OCI-LY7 (cell line): ENCODE measurements at regions not wholly inside any gene's neighbourhood (a gene's known extent, or its start where the extent isn't known, plus 50 kb on each side); places are given as distances from the start of the nearest gene placed in this dataset.

Experiments used
- BruUV-seq: library from RNA; stranded (reverse); fragments of 400-500 nt; replicated peaks from 2 replicates; lab custom pipeline; 2021; lab: Mats Ljungman, UMichigan
- CTCF ChIA-PET: fragments of 300-600 bp; sonication (Branson Sonifier 250); formaldehyde crosslinking; loops from one replicate; lab custom pipeline; 2022; ENCODE audit warnings: antibody characterized with exemption; ENCODE audit not compliant: unreplicated experiment; lab: Charles Lee
- POLR2A ChIA-PET: fragments of 300-600 bp; sonication (Branson Sonifier 250); formaldehyde crosslinking; loops from one replicate; lab custom pipeline; 2022; ENCODE audit warnings: antibody characterized with exemption; lab: Charles Lee
- DNase-seq: peaks from one replicate; pipeline ENCODE4 v3.0.0-alpha.2; 2015; ENCODE audit warnings: low spot score
- H2AFZ ChIP-seq: fragments of 200-600 bp; sonication (generic), shearing (Covaris generic); 2 replicates; pipeline ENCODE4 v1.6.1; 2014; ENCODE audit warnings: mild to moderate bottlenecking, antibody characterized with exemption, low read length, moderate library complexity
- H3K27ac ChIP-seq: fragments of 200-600 bp; sonication (generic); 2 replicates; pipeline ENCODE4 v1.5.1; 2014; ENCODE audit warnings: mixed run types, low read depth, mild to moderate bottlenecking, moderate library complexity, low read length, inconsistent platforms; ENCODE audit not compliant: poor library complexity, severe bottlenecking
- H3K36me3 ChIP-seq: fragments of 200-600 bp; sonication (generic); 2 replicates; pipeline ENCODE4 v1.6.1; 2014; ENCODE audit warnings: mild to moderate bottlenecking, antibody characterized with exemption, low read length, moderate library complexity, mixed read lengths; ENCODE audit not compliant: insufficient read depth
- H3K4me1 ChIP-seq: fragments of 200-600 bp; sonication (generic); 2 replicates; pipeline ENCODE4 v1.5.1; 2014; ENCODE audit warnings: mild to moderate bottlenecking, low read length; ENCODE audit not compliant: insufficient read depth, poor library complexity, severe bottlenecking
- H3K4me2 ChIP-seq: fragments of 200-600 bp; sonication (generic); 2 replicates; pipeline ENCODE4 v1.6.1; 2014; ENCODE audit warnings: mild to moderate bottlenecking, low read length
- H3K4me3 ChIP-seq: fragments of 200-600 bp; sonication (generic); 2 replicates; pipeline ENCODE4 v1.5.1; 2014; ENCODE audit warnings: mild to moderate bottlenecking, low read depth, low read length; ENCODE audit not compliant: poor library complexity, severe bottlenecking
- H3K79me2 ChIP-seq: fragments of 200-600 bp; sonication (generic); 2 replicates; pipeline ENCODE4 v1.6.1; 2016; ENCODE audit warnings: low read depth, mild to moderate bottlenecking, low read length, moderate library complexity, mixed read lengths; ENCODE audit not compliant: insufficient read depth
- H3K9me2 ChIP-seq: fragments of 200-600 bp; sonication (generic); 2 replicates; pipeline ENCODE4 v1.6.1; 2016; ENCODE audit warnings: mild to moderate bottlenecking, low read length, mixed read lengths; ENCODE audit not compliant: insufficient read depth
- H3K9me3 ChIP-seq: fragments of 200-600 bp; sonication (generic); 2 replicates; pipeline ENCODE4 v1.6.1; 2014; ENCODE audit warnings: mild to moderate bottlenecking, mixed run types, low read length, mixed read lengths
- H4K20me1 ChIP-seq: fragments of 200-600 bp; sonication (generic); 2 replicates; pipeline ENCODE4 v1.6.1; 2014; ENCODE audit warnings: mild to moderate bottlenecking, antibody characterized with exemption, low read length, moderate library complexity, mixed read lengths; ENCODE audit not compliant: insufficient read depth
- EZH2phosphoT487 ChIP-seq: fragments of 200-600 bp; sonication (generic); IDR thresholded peaks from 2 replicates; pipeline ENCODE4 v1.6.1; 2018; ENCODE audit warnings: low read depth, borderline replicate concordance, mild to moderate bottlenecking, mixed run types, antibody characterized with exemption, low read length, moderate library complexity, mixed read lengths
- intact Hi-C: fragments of 100-400 bp; cut with micrococcal nuclease; formaldehyde crosslinking; loops from one replicate; pipeline ENCODE4 v1.10.0; 2022; ENCODE audit not compliant: unreplicated experiment
- TF ChIP-seq, protein P1 (sequence below): fragments of 200-600 bp; sonication (generic); conservative IDR thresholded peaks from 2 replicates; pipeline ENCODE4 v1.5.1; 2014; ENCODE audit warnings: mild to moderate bottlenecking, antibody characterized with exemption, low read length, moderate library complexity, mixed read lengths

DNA sequence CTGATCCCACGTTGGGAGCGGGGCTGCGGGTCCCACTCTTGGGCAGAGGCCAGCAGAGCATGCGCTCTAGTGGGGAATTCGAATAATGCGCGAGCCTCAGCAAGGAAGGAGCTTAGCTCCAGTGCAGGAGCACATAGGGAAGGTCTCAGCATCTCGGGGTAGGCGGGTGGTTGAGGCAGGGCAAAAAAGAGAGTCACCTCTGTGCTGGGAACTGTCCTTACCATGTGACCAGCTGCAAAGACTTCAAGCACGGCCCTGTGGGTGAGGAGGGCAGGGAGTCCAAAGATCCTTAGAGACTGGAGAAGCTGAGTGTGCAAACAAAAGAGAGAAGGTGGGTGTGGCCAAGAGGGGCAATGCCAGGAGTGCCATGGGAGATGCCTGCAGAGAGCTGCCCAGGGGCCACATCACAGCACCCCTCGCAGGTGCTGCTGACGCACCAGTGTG, 79.2 kb upstream of the CD93 start:
- CTCF ChIA-PET, result no interaction called here
- Histone ChIP-seq H4K20me1 (no peaks in the 10 kb centered on the region), H3K4me3 (no peak overlapping the region), H3K4me2 (no peak overlapping the region), H3K27ac (no peak overlapping the region), H3K36me3 (no peaks in the 10 kb centered on the region), H2AFZ (no peak overlapping the region), H3K4me1 (no peaks in the 10 kb centered on the region), H3K9me2 (no peaks in the 10 kb centered on the region), H3K9me3 (no peaks in the 10 kb centered on the region), H3K79me2 (no peaks in the 10 kb centered on the region)
- DNase-seq, result no peak
- TF ChIP-seq, protein P1, sequence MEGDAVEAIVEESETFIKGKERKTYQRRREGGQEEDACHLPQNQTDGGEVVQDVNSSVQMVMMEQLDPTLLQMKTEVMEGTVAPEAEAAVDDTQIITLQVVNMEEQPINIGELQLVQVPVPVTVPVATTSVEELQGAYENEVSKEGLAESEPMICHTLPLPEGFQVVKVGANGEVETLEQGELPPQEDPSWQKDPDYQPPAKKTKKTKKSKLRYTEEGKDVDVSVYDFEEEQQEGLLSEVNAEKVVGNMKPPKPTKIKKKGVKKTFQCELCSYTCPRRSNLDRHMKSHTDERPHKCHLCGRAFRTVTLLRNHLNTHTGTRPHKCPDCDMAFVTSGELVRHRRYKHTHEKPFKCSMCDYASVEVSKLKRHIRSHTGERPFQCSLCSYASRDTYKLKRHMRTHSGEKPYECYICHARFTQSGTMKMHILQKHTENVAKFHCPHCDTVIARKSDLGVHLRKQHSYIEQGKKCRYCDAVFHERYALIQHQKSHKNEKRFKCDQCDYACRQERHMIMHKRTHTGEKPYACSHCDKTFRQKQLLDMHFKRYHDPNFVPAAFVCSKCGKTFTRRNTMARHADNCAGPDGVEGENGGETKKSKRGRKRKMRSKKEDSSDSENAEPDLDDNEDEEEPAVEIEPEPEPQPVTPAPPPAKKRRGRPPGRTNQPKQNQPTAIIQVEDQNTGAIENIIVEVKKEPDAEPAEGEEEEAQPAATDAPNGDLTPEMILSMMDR, result no peak
- TF ChIP-seq EZH2phosphoT487, result no peak
- intact Hi-C loops, result no loop called here
- POLR2A ChIA-PET, result no interaction called here
- BruUV-seq, result no TSS peak

DNA sequence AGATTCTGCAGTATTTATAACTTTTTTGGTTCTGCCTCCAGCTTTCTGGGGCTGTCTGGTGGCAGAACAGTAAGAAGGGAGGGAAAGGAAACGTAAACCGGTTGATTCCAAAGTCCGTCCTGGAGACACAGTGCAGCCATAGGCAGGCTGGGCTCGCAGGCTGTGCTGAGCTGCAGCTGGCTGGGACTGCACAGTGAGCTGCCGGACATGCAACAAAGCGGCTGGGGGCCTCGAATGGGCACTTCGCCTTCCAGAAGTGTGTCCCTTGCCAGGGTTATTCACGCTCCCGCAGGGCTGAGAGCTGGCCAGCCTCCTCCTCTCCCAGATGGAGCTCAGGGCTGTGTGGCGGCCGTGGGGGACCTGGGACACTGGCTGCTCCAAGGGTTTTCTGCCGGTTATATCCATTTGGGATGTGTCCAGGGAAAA, 78.1 kb upstream of the CD93 start:
- no peak overlapping the region for H3K27ac ChIP-seq
- POLR2A ChIA-PET, result no interaction called here
- H3K4me2 ChIP-seq, result no peak overlapping the region
- no TSS peak for BruUV-seq
- no peaks in the 10 kb centered on the region for H3K9me3 ChIP-seq
- H3K79me2 ChIP-seq, result no peaks in the 10 kb centered on the region
- no peaks in the 10 kb centered on the region for H3K36me3 ChIP-seq
- H3K9me2 ChIP-seq, result no peaks in the 10 kb centered on the region
- H4K20me1 ChIP-seq, result no peaks in the 10 kb centered on the region
- TF ChIP-seq, protein P1, result no peak
- TF ChIP-seq EZH2phosphoT487, result no peak
- H3K4me3 ChIP-seq, result no peak overlapping the region
- no peaks in the 10 kb centered on the region for H3K4me1 ChIP-seq
- DNase-seq, result no peak
- no peak overlapping the region for H2AFZ ChIP-seq
- CTCF ChIA-PET, result interaction anchor here (0.6 kb wide), 1 partner anchor 283 kb away, joined by 3 read pairs; no protein-coding TSS in a partner anchor
- intact Hi-C loops, result no loop called here

DNA sequence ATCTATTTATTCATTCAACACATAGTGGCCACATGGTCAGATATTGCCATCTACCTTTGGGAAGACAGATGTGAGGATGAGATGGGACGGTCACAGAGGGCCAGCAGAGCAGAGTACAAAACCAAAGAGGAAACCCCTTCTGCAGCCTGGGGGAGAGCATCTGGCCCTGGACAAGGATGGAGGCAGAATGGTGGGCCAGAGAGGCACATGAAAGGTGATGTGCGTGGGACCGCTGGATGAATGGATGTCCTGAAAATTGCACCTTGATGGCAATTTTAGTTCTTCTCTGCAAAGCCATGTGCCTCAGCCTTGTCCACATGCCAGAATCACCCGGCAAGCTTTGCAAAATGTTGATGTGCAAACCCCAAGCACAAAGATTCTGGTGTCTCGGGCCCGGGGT, 77.4 kb upstream of the CD93 start:
- Histone ChIP-seq H3K79me2 (no peaks in the 10 kb centered on the region), H3K4me1 (no peaks in the 10 kb centered on the region), H3K9me3 (no peaks in the 10 kb centered on the region), H3K4me3 (no peak overlapping the region), H2AFZ (no peak overlapping the region), H3K9me2 (no peaks in the 10 kb centered on the region), H4K20me1 (no peaks in the 10 kb centered on the region), H3K4me2 (no peak overlapping the region), H3K27ac (no peak overlapping the region), H3K36me3 (no peaks in the 10 kb centered on the region)
- TF ChIP-seq, protein P1, result no peak
- TF ChIP-seq EZH2phosphoT487, result no peak
- CTCF ChIA-PET, result no interaction called here
- DNase-seq, result no peak
- intact Hi-C loops, result no loop called here
- BruUV-seq, result no TSS peak
- POLR2A ChIA-PET, result no interaction called here
